Ishikawa (cell line): ENCODE measurements at regions not wholly inside any gene's neighbourhood (a gene's known extent, or its start where the extent isn't known, plus 50 kb on each side); places are given as distances from the start of the nearest gene placed in this dataset.

Source experiments
- EP300 ChIP-seq: IDR thresholded peaks from 2 replicates; pipeline ENCODE4 v1.6.1; 2012; ENCODE audit warnings: borderline replicate concordance
- NFIC ChIP-seq: IDR thresholded peaks from 2 replicates; pipeline ENCODE4 v1.6.1; 2012

DNA sequence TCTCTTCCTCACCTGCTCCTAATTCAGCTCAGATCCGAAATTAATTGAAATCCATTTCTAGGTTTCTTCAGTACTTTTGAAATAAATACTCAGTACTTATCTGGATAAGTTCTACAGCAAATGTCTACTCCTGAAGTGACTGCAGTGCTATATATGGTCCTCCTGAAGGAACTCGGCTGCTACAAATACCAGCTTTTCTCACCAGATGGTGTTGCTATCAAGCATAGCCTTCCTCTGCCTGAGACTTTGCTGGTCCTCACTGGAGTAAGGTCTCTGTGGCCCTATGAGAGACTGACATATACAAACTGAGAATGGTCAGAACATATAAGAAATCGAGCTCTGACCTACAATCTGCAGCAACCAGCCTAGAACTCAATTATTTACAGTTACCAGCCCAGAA is 161.6 kb downstream of the NDFIP2 start:
- TF ChIP-seq EP300 (no peak), NFIC (no peak)
